Mammary epithelial cell (primary cell): ENCODE measurements at regions not wholly inside any gene's neighbourhood (a gene's known extent, or its start where the extent isn't known, plus 50 kb on each side); places are given as distances from the start of the nearest gene placed in this dataset.
"Not testable (repeated sequence)": the region's sequence is repeated elsewhere in the genome, so short reads cannot be mapped to it uniquely, and the experiment has no call there.

Experiments used
- CTCF ChIP-seq, 2 donors: IDR thresholded peaks in 1 of 2; conservative IDR thresholded peaks in 1 of 2; 2 replicates each; pipeline ENCODE4 v1.5.1; 2011 to 2012; ENCODE audit warnings: inconsistent platforms in 2 of 2, low read length in 2 of 2, mild to moderate bottlenecking in 2 of 2, control low read depth in 1 of 2, low read depth in 1 of 2; ENCODE audit not compliant: insufficient read depth in 1 of 2; ENCODE audit errors: extremely low read depth in 1 of 2
- EZH2 ChIP-seq: IDR thresholded peaks from 2 replicates; pipeline ENCODE4 v1.6.1; 2012; ENCODE audit warnings: low read length, inconsistent platforms, borderline replicate concordance

- not testable (repeated sequence) for TF ChIP-seq CTCF (conservative IDR thresholded peaks at IDR 0.05 in 1 of 2, IDR thresholded peaks at IDR 0.05 in 1 of 2; ENCODE audit: extremely low read depth in 1 of 2, insufficient read depth in 1 of 2, low read depth in 1 of 2, low read length in 2 of 2); EZH2
Measured at GRCh38 chr1:94755016-94755415, 65.1 kb upstream of the SLC44A3 start.
